ENCODE measurements at regions not wholly inside any gene's neighbourhood (a gene's known extent, or its start where the extent isn't known, plus 50 kb on each side); places are given as distances from the start of the nearest gene placed in this dataset.

GRCh38 chr6:112781241-112781640 is 434.1 kb downstream of the RFPL4B start:
- Histone ChIP-seq H3K27ac (ENCODE audit: low read length) (no peak overlapping the region), H3K4me3 (ENCODE audit: low read length) (no peak overlapping the region), H3K9ac (ENCODE audit: low read length) (no peak overlapping the region), H3K36me3 (replicated peaks; ENCODE audit: insufficient read depth, low read length) (no peaks in the 10 kb centered on the region), H4K20me1 (ENCODE audit: insufficient read depth, low read length) (no peaks in the 10 kb centered on the region), H3F3A (ENCODE audit: insufficient read depth, low read length) (no peaks in the 10 kb centered on the region), H3K9me3 (replicated peaks; ENCODE audit: insufficient read depth, low read length) (no peaks in the 10 kb centered on the region), H2AFZ (ENCODE audit: low read length) (no peak overlapping the region), H3K4me2 (ENCODE audit: low read depth, low read length) (no peak overlapping the region), H3K27me3 (replicated peaks; ENCODE audit: insufficient read depth, low read length) (no peaks in the 10 kb centered on the region), H3K9me2 (replicated peaks; ENCODE audit: insufficient read depth, low read length) (no peaks in the 10 kb centered on the region), H3K4me1 (ENCODE audit: low read length) (no peaks in the 10 kb centered on the region), H3K79me2 (ENCODE audit: low read length) (no peaks in the 10 kb centered on the region)
- TF ChIP-seq EZH2 (optimal IDR thresholded peaks at IDR 0.05; ENCODE audit: low read depth, low read length) = no peak
- TF ChIP-seq CTCF (IDR thresholded peaks at IDR 0.05; ENCODE audit: low read length) = no peak
- TF ChIP-seq EZH2phosphoT487 (IDR thresholded peaks at IDR 0.05; ENCODE audit: low read length) = no peak
- DNase-seq = no peak

GRCh38 chr6:112785408-112785807 is 438.3 kb downstream of the RFPL4B start:
- H3F3A ChIP-seq (ENCODE audit: insufficient read depth, low read length) = no peaks in the 10 kb centered on the region
- no peak overlapping the region for H3K4me3 ChIP-seq (ENCODE audit: low read length)
- no peaks in the 10 kb centered on the region for H3K9me3 ChIP-seq (replicated peaks; ENCODE audit: insufficient read depth, low read length)
- H3K36me3 ChIP-seq (replicated peaks; ENCODE audit: insufficient read depth, low read length) = no peaks in the 10 kb centered on the region
- H3K27ac ChIP-seq (ENCODE audit: low read length) = no peak overlapping the region
- H3K9ac ChIP-seq (ENCODE audit: low read length) = no peak overlapping the region
- no peaks in the 10 kb centered on the region for H3K79me2 ChIP-seq (ENCODE audit: low read length)
- H3K4me2 ChIP-seq (ENCODE audit: low read depth, low read length) = no peak overlapping the region
- no peak overlapping the region for H2AFZ ChIP-seq (ENCODE audit: low read length)
- H4K20me1 ChIP-seq (ENCODE audit: insufficient read depth, low read length) = no peaks in the 10 kb centered on the region
- no peaks in the 10 kb centered on the region for H3K27me3 ChIP-seq (replicated peaks; ENCODE audit: insufficient read depth, low read length)
- DNase-seq = no peak
- no peak for TF ChIP-seq CTCF (IDR thresholded peaks at IDR 0.05; ENCODE audit: low read length)
- TF ChIP-seq EZH2phosphoT487 (IDR thresholded peaks at IDR 0.05; ENCODE audit: low read length) = no peak
- no peak for TF ChIP-seq EZH2 (optimal IDR thresholded peaks at IDR 0.05; ENCODE audit: low read depth, low read length)
- H3K9me2 ChIP-seq (replicated peaks; ENCODE audit: insufficient read depth, low read length) = no peaks in the 10 kb centered on the region
- no peaks in the 10 kb centered on the region for H3K4me1 ChIP-seq (ENCODE audit: low read length)

GRCh38 chr6:112786801-112787200 is 439.7 kb downstream of the RFPL4B start:
- Histone ChIP-seq H3F3A (ENCODE audit: insufficient read depth, low read length) (no peaks in the 10 kb centered on the region), H3K9ac (ENCODE audit: low read length) (no peak overlapping the region), H3K27ac (ENCODE audit: low read length) (no peak overlapping the region), H3K79me2 (ENCODE audit: low read length) (no peaks in the 10 kb centered on the region), H3K9me3 (replicated peaks; ENCODE audit: insufficient read depth, low read length) (no peaks in the 10 kb centered on the region), H3K9me2 (replicated peaks; ENCODE audit: insufficient read depth, low read length) (no peaks in the 10 kb centered on the region), H3K36me3 (replicated peaks; ENCODE audit: insufficient read depth, low read length) (no peaks in the 10 kb centered on the region), H3K4me1 (ENCODE audit: low read length) (no peaks in the 10 kb centered on the region), H3K4me3 (ENCODE audit: low read length) (no peak overlapping the region), H2AFZ (ENCODE audit: low read length) (no peak overlapping the region), H3K4me2 (ENCODE audit: low read depth, low read length) (no peak overlapping the region), H4K20me1 (ENCODE audit: insufficient read depth, low read length) (no peaks in the 10 kb centered on the region), H3K27me3 (replicated peaks; ENCODE audit: insufficient read depth, low read length) (no peaks in the 10 kb centered on the region)
- TF ChIP-seq CTCF (IDR thresholded peaks at IDR 0.05; ENCODE audit: low read length) (no peak), EZH2phosphoT487 (IDR thresholded peaks at IDR 0.05; ENCODE audit: low read length) (no peak), EZH2 (optimal IDR thresholded peaks at IDR 0.05; ENCODE audit: low read depth, low read length) (no peak)
- no peak for DNase-seq

Measured in MM.1S (cell line).